Activated CD8-positive, alpha-beta T cell treated with anti-CD3 and anti-CD28 coated beads, Interleukin-2, amount 10 ng/mL, durations not matched to agents 7 days and 5 days (primary cell): ENCODE measurements at regions not wholly inside any gene's neighbourhood (a gene's known extent, or its start where the extent isn't known, plus 50 kb on each side); places are given as distances from the start of the nearest gene placed in this dataset.

Experiments
- ATAC-seq: fragments of 150-1000 bp; cut with Tn5 transposase; one replicate; pipeline ENCODE4 v1.10.0; 2021; ENCODE audit warnings: moderate library complexity
- CTCF ChIA-PET: fragments of 350-600 bp; sonication (Branson Sonifier 250); formaldehyde crosslinking; loops from one replicate; lab custom pipeline; 2021; ENCODE audit warnings: antibody characterized with exemption; lab: Charles Lee
- POLR2A ChIA-PET: fragments of 350-600 bp; sonication (Branson Sonifier 250); formaldehyde crosslinking; loops from one replicate; lab custom pipeline; 2021; ENCODE audit warnings: antibody characterized with exemption; lab: Charles Lee
- DNase-seq: peaks from one replicate; pipeline ENCODE4 v3.0.0-alpha.2; 2020
- H3K27ac Mint-ChIP-seq: one replicate; pipeline ENCODE4 v1.8.0; 2021; ENCODE audit warnings: mild to moderate bottlenecking, mixed read lengths
- H3K27me3 Mint-ChIP-seq: one replicate; pipeline ENCODE4 v1.8.0; 2021; ENCODE audit warnings: low read depth, mixed read lengths
- H3K36me3 Mint-ChIP-seq: one replicate; pipeline ENCODE4 v1.8.0; 2021; ENCODE audit warnings: low read depth, mixed read lengths
- H3K4me1 Mint-ChIP-seq: one replicate; pipeline ENCODE4 v1.8.0; 2021; ENCODE audit warnings: low read depth, mixed read lengths
- H3K4me3 Mint-ChIP-seq: one replicate; pipeline ENCODE4 v1.8.0; 2021; ENCODE audit warnings: mild to moderate bottlenecking, mixed read lengths
- H3K9me3 Mint-ChIP-seq: one replicate; pipeline ENCODE4 v1.8.0; 2022; ENCODE audit warnings: mixed read lengths; ENCODE audit not compliant: insufficient read depth

GRCh38 chr14:104441275-104442106, 138.1 kb upstream of the C14orf180 start:
- ChIA-PET POLR2A (no interaction called here), CTCF (no interaction called here)
- no peak overlapping the region for H3K4me3 Mint-ChIP-seq
- ATAC-seq = no peak
- no peaks in the 10 kb centered on the region for H3K4me1 Mint-ChIP-seq
- H3K9me3 Mint-ChIP-seq = no peaks in the 10 kb centered on the region
- DNase-seq = peak; percentile 14
- no peak overlapping the region for H3K27ac Mint-ChIP-seq
- no peaks in the 10 kb centered on the region for H3K27me3 Mint-ChIP-seq
- H3K36me3 Mint-ChIP-seq = no peaks in the 10 kb centered on the region

- ChIA-PET CTCF (no interaction called here), POLR2A (interaction anchor here (0.6 kb wide), 1 partner anchor 300 kb away, joined by 3 read pairs; no protein-coding TSS in a partner anchor)
- H3K9me3 Mint-ChIP-seq = no peaks in the 10 kb centered on the region
- no peak overlapping the region for H3K4me3 Mint-ChIP-seq
- no peak overlapping the region for H3K27ac Mint-ChIP-seq
- no peaks in the 10 kb centered on the region for H3K4me1 Mint-ChIP-seq
- no peaks in the 10 kb centered on the region for H3K36me3 Mint-ChIP-seq
- ATAC-seq (no peak), DNase-seq (no peak)
- H3K27me3 Mint-ChIP-seq = peaks cover 2% of the 10 kb centered on the region
Observed at GRCh38 chr14:104442107-104442551, 137.4 kb upstream of the C14orf180 start.

DNA sequence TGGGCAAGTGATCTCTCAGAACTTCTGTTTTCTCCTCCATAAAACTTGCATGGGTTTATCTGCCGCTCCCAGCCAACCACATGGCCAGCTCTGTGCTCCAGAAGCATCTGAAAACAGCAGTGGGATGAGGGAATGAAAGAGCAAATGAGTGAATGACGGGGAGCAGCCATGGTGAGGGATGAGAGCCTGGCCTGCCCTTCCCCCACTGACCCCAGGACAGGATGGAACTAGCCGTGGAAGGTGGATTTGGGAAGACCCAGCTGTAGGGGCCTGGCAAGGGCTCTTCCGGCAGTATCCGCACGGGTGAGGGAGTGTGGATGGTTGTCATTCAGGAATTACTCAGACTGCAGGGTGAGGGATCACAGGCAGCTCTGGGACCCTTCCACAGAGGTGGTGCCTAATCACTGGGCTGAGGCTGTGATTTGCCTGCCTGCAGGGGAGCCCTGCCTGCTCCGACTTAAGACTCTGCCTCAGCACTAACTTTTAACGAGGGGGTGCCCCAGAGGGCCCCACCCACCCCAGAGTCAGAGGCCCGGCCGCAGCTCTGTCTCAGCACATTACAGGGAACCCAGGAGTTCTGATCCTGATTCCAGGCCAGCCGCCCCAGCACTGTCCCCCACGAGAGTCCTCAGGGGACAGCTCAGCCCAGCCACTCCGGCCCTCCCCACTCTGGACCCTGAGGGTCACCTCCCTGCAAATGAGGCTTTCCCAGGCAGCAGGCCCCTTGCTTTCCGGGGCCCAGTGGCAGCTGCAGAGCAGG, 136.8 kb upstream of the C14orf180 start:
- Mint-ChIP-seq H3K4me1 (no peaks in the 10 kb centered on the region), H3K27me3 (peaks cover 3% of the 10 kb centered on the region), H3K27ac (no peak overlapping the region), H3K9me3 (no peaks in the 10 kb centered on the region), H3K4me3 (no peak overlapping the region), H3K36me3 (no peaks in the 10 kb centered on the region)
- ChIA-PET POLR2A (interaction anchor here (0.6 kb wide), 1 partner anchor 300 kb away, joined by 3 read pairs; no protein-coding TSS in a partner anchor), CTCF (no interaction called here)
- no peak for ATAC-seq
- DNase-seq = peak; percentile 15

GRCh38 chr14:104443391-104444158, 136.0 kb upstream of the C14orf180 start:
- H3K27me3 Mint-ChIP-seq = peaks cover 9% of the 10 kb centered on the region
- ChIA-PET POLR2A (no interaction called here), CTCF (no interaction called here)
- no peaks in the 10 kb centered on the region for H3K36me3 Mint-ChIP-seq
- H3K4me1 Mint-ChIP-seq = no peaks in the 10 kb centered on the region
- no peak overlapping the region for H3K4me3 Mint-ChIP-seq
- ATAC-seq (no peak), DNase-seq (no peak)
- H3K27ac Mint-ChIP-seq = no peak overlapping the region
- H3K9me3 Mint-ChIP-seq = no peaks in the 10 kb centered on the region

- ATAC-seq = no peak
- H3K36me3 Mint-ChIP-seq = no peaks in the 10 kb centered on the region
- H3K27ac Mint-ChIP-seq = no peak overlapping the region
- ChIA-PET CTCF (no interaction called here), POLR2A (no interaction called here)
- no peak for DNase-seq
- H3K27me3 Mint-ChIP-seq = peaks cover 15% of the 10 kb centered on the region
- no peaks in the 10 kb centered on the region for H3K4me1 Mint-ChIP-seq
- no peak overlapping the region for H3K4me3 Mint-ChIP-seq
- H3K9me3 Mint-ChIP-seq = no peaks in the 10 kb centered on the region
Observed at GRCh38 chr14:104444159-104445030, 135.2 kb upstream of the C14orf180 start.

GRCh38 chr14:104445086-104445485, 134.5 kb upstream of the C14orf180 start:
- no peaks in the 10 kb centered on the region for H3K9me3 Mint-ChIP-seq
- CTCF ChIA-PET = no interaction called here
- no peaks in the 10 kb centered on the region for H3K36me3 Mint-ChIP-seq
- DNase-seq (no peak), ATAC-seq (no peak)
- no peaks in the 10 kb centered on the region for H3K4me1 Mint-ChIP-seq
- peaks cover 15% of the 10 kb centered on the region for H3K27me3 Mint-ChIP-seq
- H3K27ac Mint-ChIP-seq = no peak overlapping the region
- H3K4me3 Mint-ChIP-seq = no peak overlapping the region
- POLR2A ChIA-PET = no interaction called here

- Mint-ChIP-seq H3K4me3 (no peak overlapping the region), H3K9me3 (no peaks in the 10 kb centered on the region), H3K4me1 (no peaks in the 10 kb centered on the region), H3K27me3 (peaks cover 15% of the 10 kb centered on the region), H3K36me3 (no peaks in the 10 kb centered on the region), H3K27ac (no peak overlapping the region)
- DNase-seq = no peak
- ChIA-PET CTCF (no interaction called here), POLR2A (no interaction called here)
- no peak for ATAC-seq
Observed at GRCh38 chr14:104445832-104446381, 133.7 kb upstream of the C14orf180 start.

- ATAC-seq = no peak
- no peak for DNase-seq
- ChIA-PET CTCF (no interaction called here), POLR2A (no interaction called here)
- Mint-ChIP-seq H3K9me3 (no peaks in the 10 kb centered on the region), H3K27me3 (peaks cover 15% of the 10 kb centered on the region), H3K36me3 (no peaks in the 10 kb centered on the region), H3K4me1 (no peaks in the 10 kb centered on the region), H3K27ac (no peak overlapping the region), H3K4me3 (no peak overlapping the region)
Observed at GRCh38 chr14:104446611-104447010, 133.0 kb upstream of the C14orf180 start.

DNA sequence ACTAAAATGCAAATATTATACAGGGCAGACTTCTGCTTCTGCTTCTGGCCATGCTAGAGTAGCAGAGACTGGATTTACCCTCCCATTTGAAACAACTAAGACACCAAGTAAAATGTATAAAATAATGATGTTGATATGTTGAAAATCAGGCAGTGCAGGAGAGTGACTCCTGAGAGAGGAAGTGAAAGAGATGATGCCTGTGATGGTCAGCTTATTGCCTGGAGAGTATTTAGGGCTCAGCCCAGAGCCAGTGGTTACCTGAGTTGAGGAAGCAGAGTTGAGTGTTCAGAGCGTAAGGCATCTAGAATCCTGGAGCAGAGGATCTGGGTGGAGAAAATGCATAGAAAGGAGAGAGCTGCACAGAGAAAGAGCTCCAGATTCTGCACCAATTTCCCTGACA, 131.8 kb upstream of the C14orf180 start:
- ChIA-PET POLR2A (interaction anchor here (0.5 kb wide), 1 partner anchor 8 kb away, joined by 4 read pairs; no protein-coding TSS in a partner anchor), CTCF (no interaction called here)
- Mint-ChIP-seq H3K9me3 (no peaks in the 10 kb centered on the region), H3K27ac (no peak overlapping the region), H3K4me3 (no peak overlapping the region), H3K36me3 (no peaks in the 10 kb centered on the region), H3K4me1 (no peaks in the 10 kb centered on the region), H3K27me3 (peaks cover 18% of the 10 kb centered on the region)
- no peak for ATAC-seq
- DNase-seq = no peak

DNA sequence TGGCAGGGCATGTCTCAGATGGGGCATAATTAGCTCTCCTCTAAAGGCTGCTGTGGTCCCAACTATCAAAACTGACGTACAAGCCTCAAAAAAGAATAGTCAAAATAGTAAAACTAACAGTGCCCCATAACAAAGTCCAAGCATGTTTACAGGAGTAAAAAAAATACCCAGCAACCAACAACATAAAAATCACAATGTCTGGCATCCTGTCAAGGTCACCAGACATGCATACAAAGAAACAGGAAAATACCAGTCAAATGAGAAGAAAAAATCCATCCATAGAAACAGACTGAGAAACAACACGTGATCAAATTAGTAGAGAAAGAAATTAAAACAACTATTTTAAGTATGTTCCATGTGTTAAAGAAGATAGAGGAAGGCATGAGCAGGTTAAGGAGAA, 131.2 kb upstream of the C14orf180 start:
- ATAC-seq (no peak), DNase-seq (no peak)
- Mint-ChIP-seq H3K4me3 (no peak overlapping the region), H3K27ac (no peak overlapping the region), H3K27me3 (peaks cover 22% of the 10 kb centered on the region), H3K4me1 (no peaks in the 10 kb centered on the region), H3K36me3 (no peaks in the 10 kb centered on the region), H3K9me3 (no peaks in the 10 kb centered on the region)
- POLR2A ChIA-PET = no interaction called here
- CTCF ChIA-PET = no interaction called here

DNA sequence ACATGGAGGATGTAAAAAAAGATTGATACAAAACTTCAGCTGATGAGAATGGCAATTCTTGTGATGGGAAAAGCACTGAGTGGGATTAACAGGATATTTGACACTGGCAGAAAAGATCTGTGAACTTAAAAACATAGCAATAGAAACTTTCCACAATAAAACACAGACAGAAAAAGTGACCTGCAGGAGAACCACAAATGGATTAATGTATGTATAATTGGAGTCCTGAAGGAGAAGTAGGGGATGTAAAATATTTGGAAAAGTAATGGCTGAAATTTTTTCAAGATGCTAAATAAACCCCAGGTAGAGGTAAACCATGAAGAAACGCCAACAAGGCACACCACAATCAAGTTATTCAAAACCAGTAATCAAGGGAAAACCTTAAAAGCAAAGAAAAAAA, 130.8 kb upstream of the C14orf180 start:
- POLR2A ChIA-PET = no interaction called here
- no peak overlapping the region for H3K27ac Mint-ChIP-seq
- DNase-seq (no peak), ATAC-seq (no peak)
- CTCF ChIA-PET = no interaction called here
- no peaks in the 10 kb centered on the region for H3K9me3 Mint-ChIP-seq
- no peaks in the 10 kb centered on the region for H3K36me3 Mint-ChIP-seq
- H3K4me1 Mint-ChIP-seq = no peaks in the 10 kb centered on the region
- H3K4me3 Mint-ChIP-seq = no peak overlapping the region
- H3K27me3 Mint-ChIP-seq = peaks cover 22% of the 10 kb centered on the region
